ENCODE measurements at regions not wholly inside any gene's neighbourhood (a gene's known extent, or its start where the extent isn't known, plus 50 kb on each side); places are given as distances from the start of the nearest gene placed in this dataset.

GRCh38 chr18:61989138-61989537 is 96.3 kb upstream of the RNF152 start:
- DNase-seq (ENCODE audit: low read depth, low spot score) = no peak

- peak; percentile 36 for DNase-seq (ENCODE audit: low read depth, low spot score)
These were observed 95.3 kb upstream of the RNF152 start for GRCh38 chr18:61988100-61988499.

- no peak for DNase-seq (ENCODE audit: low read depth, low spot score)
These were observed 92.9 kb upstream of the RNF152 start for GRCh38 chr18:61985681-61986080.

- no peak for DNase-seq (ENCODE audit: low read depth, low spot score)
These were observed 91.5 kb upstream of the RNF152 start for GRCh38 chr18:61984349-61984748.

- DNase-seq (ENCODE audit: low read depth, low spot score) = no peak
These were observed 89.7 kb upstream of the RNF152 start for GRCh38 chr18:61982475-61982874.

- no peak for DNase-seq (ENCODE audit: low read depth, low spot score)
These were observed 87.5 kb upstream of the RNF152 start for GRCh38 chr18:61980355-61980754.

- no peak for DNase-seq (ENCODE audit: low read depth, low spot score)
These were observed 82.9 kb upstream of the RNF152 start for GRCh38 chr18:61975526-61976326.

GRCh38 chr18:61973273-61974115 is 80.7 kb upstream of the RNF152 start:
- DNase-seq (ENCODE audit: low read depth, low spot score) = no peak

- DNase-seq (ENCODE audit: low read depth, low spot score) = no peak
These were observed 79.8 kb upstream of the RNF152 start for GRCh38 chr18:61972389-61973264.

GRCh38 chr18:61967252-61967891 is 74.6 kb upstream of the RNF152 start:
- DNase-seq (ENCODE audit: low read depth, low spot score) = no peak

GRCh38 chr18:61965311-61965710 is 72.5 kb upstream of the RNF152 start:
- no peak for DNase-seq (ENCODE audit: low read depth, low spot score)

- DNase-seq (ENCODE audit: low read depth, low spot score) = no peak
These were observed 71.8 kb upstream of the RNF152 start for GRCh38 chr18:61964616-61965015.

- DNase-seq (ENCODE audit: low read depth, low spot score) = no peak
These were observed 70.9 kb upstream of the RNF152 start for GRCh38 chr18:61963705-61964104.

- DNase-seq (ENCODE audit: low read depth, low spot score) = no peak
These were observed 65.2 kb upstream of the RNF152 start for GRCh38 chr18:61957801-61958516.

- DNase-seq (ENCODE audit: low read depth, low spot score) = no peak
These were observed 62.8 kb upstream of the RNF152 start for GRCh38 chr18:61955644-61956043.

GRCh38 chr18:61954096-61954746 is 61.4 kb upstream of the RNF152 start:
- DNase-seq (ENCODE audit: low read depth, low spot score) = no peak

GRCh38 chr18:61953641-61954040 is 60.8 kb upstream of the RNF152 start:
- no peak for DNase-seq (ENCODE audit: low read depth, low spot score)

GRCh38 chr18:61953161-61953560 is 60.4 kb upstream of the RNF152 start:
- no peak for DNase-seq (ENCODE audit: low read depth, low spot score)

GRCh38 chr18:61951396-61951795 is 58.6 kb upstream of the RNF152 start:
- DNase-seq (ENCODE audit: low read depth, low spot score) = no peak

- DNase-seq (ENCODE audit: low read depth, low spot score) = no peak
These were observed 57.6 kb upstream of the RNF152 start for GRCh38 chr18:61950371-61950770.

Data from brain pericyte (primary cell).